ENCODE measurements at regions not wholly inside any gene's neighbourhood (a gene's known extent, or its start where the extent isn't known, plus 50 kb on each side); places are given as distances from the start of the nearest gene placed in this dataset.
A peak's percentile ranks its signal among the peaks of the same experiment; 100 is the strongest.

DNA sequence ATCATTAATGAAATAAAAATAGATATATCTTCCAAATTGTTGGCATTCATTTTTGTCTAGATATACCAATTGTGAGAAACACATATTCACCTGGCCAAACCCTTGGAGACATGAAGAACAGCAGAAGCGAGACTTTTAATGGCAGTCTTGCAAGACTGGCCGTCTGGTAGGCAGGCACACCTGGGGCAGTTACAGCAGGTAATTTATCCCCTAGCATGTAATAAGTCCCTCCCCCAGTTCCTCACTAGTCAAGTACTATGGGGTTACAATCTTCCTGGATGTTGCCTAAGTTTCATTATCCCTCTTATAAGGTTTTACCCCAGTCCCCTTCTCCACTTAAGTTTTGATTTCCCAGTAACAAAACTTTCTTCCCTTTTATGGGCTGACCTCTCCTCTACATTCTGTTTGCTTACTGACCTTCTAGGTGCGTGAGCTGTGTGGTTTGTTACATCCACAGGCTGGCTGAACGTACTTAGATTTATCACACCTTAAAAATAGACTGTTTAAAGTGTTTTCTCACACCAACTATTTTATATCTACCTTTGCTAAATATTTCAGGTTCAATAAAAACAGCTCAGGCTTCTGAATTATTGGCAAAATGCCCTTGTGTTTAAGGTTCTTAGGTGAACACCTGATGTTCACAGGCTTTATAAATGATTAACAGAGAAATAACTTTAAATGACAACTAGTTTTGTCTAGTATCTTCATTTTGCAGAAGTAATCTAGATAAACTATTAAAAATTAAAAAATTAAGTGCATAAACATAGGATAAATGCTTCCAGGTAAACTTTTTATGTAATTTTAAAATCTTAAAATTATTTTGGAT lies 365.0 kb upstream of the TFPI start:
- H3K9me3 ChIP-seq (ENCODE audit: control insufficient read depth in 4 of 4, insufficient read depth in 3 of 4, low read length in 3 of 4): no peaks in the 10 kb centered on the region
- H3K9ac ChIP-seq (ENCODE audit: insufficient read depth in 1 of 2, low read length in 2 of 2): no peak overlapping the region
- DNase-seq (no peak), ATAC-seq (ENCODE audit: insufficient read depth, low FRiP score) (no peak)
- TF ChIP-seq, protein P1, sequence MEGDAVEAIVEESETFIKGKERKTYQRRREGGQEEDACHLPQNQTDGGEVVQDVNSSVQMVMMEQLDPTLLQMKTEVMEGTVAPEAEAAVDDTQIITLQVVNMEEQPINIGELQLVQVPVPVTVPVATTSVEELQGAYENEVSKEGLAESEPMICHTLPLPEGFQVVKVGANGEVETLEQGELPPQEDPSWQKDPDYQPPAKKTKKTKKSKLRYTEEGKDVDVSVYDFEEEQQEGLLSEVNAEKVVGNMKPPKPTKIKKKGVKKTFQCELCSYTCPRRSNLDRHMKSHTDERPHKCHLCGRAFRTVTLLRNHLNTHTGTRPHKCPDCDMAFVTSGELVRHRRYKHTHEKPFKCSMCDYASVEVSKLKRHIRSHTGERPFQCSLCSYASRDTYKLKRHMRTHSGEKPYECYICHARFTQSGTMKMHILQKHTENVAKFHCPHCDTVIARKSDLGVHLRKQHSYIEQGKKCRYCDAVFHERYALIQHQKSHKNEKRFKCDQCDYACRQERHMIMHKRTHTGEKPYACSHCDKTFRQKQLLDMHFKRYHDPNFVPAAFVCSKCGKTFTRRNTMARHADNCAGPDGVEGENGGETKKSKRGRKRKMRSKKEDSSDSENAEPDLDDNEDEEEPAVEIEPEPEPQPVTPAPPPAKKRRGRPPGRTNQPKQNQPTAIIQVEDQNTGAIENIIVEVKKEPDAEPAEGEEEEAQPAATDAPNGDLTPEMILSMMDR (IDR thresholded peaks at IDR 0.05; ENCODE audit: control extremely low read depth, extremely low read depth): no peak
- peaks cover 0 to 6% (median 0%) of the 10 kb centered on the region in 5 donors for H3K4me1 ChIP-seq (ENCODE audit: control insufficient read depth in 5 of 5, insufficient read depth in 5 of 5, low read length in 5 of 5)
- no peaks in the 10 kb centered on the region for H3K36me3 ChIP-seq (ENCODE audit: control insufficient read depth in 4 of 4, insufficient read depth in 4 of 4, low read length in 4 of 4)
- no peaks in the 10 kb centered on the region for H3K27me3 ChIP-seq (ENCODE audit: control insufficient read depth in 3 of 3, insufficient read depth in 3 of 3, low read length in 2 of 3)
- H3K27ac ChIP-seq (ENCODE audit: low read depth in 1 of 2, low read length in 1 of 2): no peak overlapping the region
- no peak overlapping the region for H3K4me3 ChIP-seq
- WGBS, 2 donors: 79 to 83% methylated on average over 4 of the region's 4 CpGs

DNA sequence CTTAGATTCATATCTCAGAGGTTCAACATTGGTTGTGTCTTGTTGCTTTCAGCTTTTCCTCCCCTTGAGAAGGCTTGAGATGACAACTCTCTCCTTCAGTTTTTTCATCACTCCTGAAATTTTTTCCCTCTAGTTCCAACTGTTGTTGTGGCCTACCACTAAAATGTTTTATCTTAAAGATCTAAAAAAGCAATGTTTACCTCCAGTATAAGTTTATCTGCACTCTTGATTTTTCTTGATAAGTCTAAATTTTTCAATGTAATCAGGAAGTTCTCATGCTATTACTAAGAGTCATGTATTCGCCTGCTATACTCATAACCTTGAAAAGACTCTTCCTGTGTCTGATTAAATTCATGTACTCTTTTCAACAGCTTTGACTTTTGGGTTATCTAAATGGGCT lies 366.3 kb upstream of the TFPI start:
- no peak for ATAC-seq (ENCODE audit: insufficient read depth, low FRiP score)
- Histone ChIP-seq H3K9ac (ENCODE audit: insufficient read depth in 1 of 2, low read length in 2 of 2) (no peak overlapping the region), H3K9me3 (ENCODE audit: control insufficient read depth in 4 of 4, insufficient read depth in 3 of 4, low read length in 3 of 4) (no peaks in the 10 kb centered on the region), H3K4me3 (no peak overlapping the region), H3K4me1 (ENCODE audit: control insufficient read depth in 5 of 5, insufficient read depth in 5 of 5, low read length in 5 of 5) (peaks cover 0 to 7% (median 0%) of the 10 kb centered on the region in 5 donors), H3K27ac (ENCODE audit: low read depth in 1 of 2, low read length in 1 of 2) (no peak overlapping the region), H3K27me3 (ENCODE audit: control insufficient read depth in 3 of 3, insufficient read depth in 3 of 3, low read length in 2 of 3) (no peaks in the 10 kb centered on the region), H3K36me3 (ENCODE audit: control insufficient read depth in 4 of 4, insufficient read depth in 4 of 4, low read length in 4 of 4) (no peaks in the 10 kb centered on the region)
- 61 to 75% methylated on average over 1 of the region's 1 CpG for WGBS, 2 donors
- no peak for DNase-seq
- TF ChIP-seq, protein P1 (IDR thresholded peaks at IDR 0.05; ENCODE audit: control extremely low read depth, extremely low read depth): no peak

DNA sequence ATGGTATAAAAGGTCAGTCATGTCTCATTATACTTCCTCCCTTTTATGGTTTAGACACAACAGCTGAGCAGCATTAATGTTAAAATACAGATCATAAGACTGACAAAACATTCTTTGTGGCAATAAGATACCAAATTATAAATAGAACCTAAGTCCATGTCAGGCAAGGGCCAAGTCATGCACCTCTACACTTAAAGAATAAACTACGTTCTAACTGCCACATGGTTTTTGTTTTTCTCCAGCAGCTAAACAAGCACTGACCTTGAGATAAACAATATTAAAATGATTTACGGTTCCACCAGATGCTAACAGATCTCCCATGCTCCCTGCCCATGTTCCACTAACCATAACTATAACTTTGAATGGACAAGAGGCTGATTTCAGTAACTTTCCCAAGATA lies 368.6 kb upstream of the TFPI start:
- ATAC-seq (ENCODE audit: insufficient read depth, low FRiP score) (no peak), DNase-seq (peak in 2 of 3 donors; percentile 59 to 61)
- WGBS, 2 donors: 65 to 84% methylated on average over 2 of the region's 2 CpGs
- H3K27me3 ChIP-seq (ENCODE audit: control insufficient read depth in 3 of 3, insufficient read depth in 3 of 3, low read length in 2 of 3): no peaks in the 10 kb centered on the region
- peaks cover 0 to 7% (median 0%) of the 10 kb centered on the region in 5 donors for H3K4me1 ChIP-seq (ENCODE audit: control insufficient read depth in 5 of 5, insufficient read depth in 5 of 5, low read length in 5 of 5)
- H3K4me3 ChIP-seq: no peak overlapping the region
- no peaks in the 10 kb centered on the region for H3K36me3 ChIP-seq (ENCODE audit: control insufficient read depth in 4 of 4, insufficient read depth in 4 of 4, low read length in 4 of 4)
- no peak overlapping the region for H3K27ac ChIP-seq (ENCODE audit: low read depth in 1 of 2, low read length in 1 of 2)
- TF ChIP-seq, protein P1 (IDR thresholded peaks at IDR 0.05; ENCODE audit: control extremely low read depth, extremely low read depth): no peak
- no peak overlapping the region for H3K9ac ChIP-seq (ENCODE audit: insufficient read depth in 1 of 2, low read length in 2 of 2)
- no peaks in the 10 kb centered on the region for H3K9me3 ChIP-seq (ENCODE audit: control insufficient read depth in 4 of 4, insufficient read depth in 3 of 4, low read length in 3 of 4)

Measured in lung (tissue), 11 donors.